Type B pancreatic cell (in vitro differentiated cells): ENCODE measurements at regions not wholly inside any gene's neighbourhood (a gene's known extent, or its start where the extent isn't known, plus 50 kb on each side); places are given as distances from the start of the nearest gene placed in this dataset.

Experiments used
- DNase-seq: peaks from one replicate; pipeline ENCODE4 v3.0.0; 2021; ENCODE audit warnings: mixed read lengths; ENCODE audit not compliant: unreplicated experiment; ENCODE audit errors: extremely low spot score
- H3K27ac Mint-ChIP-seq: 2 replicates; pipeline ENCODE4 v1.8.0; 2021; ENCODE audit warnings: mild to moderate bottlenecking, mixed read lengths
- H3K27me3 Mint-ChIP-seq: 2 replicates; pipeline ENCODE4 v1.8.0; 2021; ENCODE audit warnings: mixed read lengths
- H3K36me3 Mint-ChIP-seq: 2 replicates; pipeline ENCODE4 v1.8.0; 2021; ENCODE audit warnings: mixed read lengths
- H3K4me1 Mint-ChIP-seq: one replicate; pipeline ENCODE4 v1.8.0; 2021; ENCODE audit warnings: mixed read lengths; ENCODE audit not compliant: unreplicated experiment
- H3K4me3 Mint-ChIP-seq: 2 replicates; pipeline ENCODE4 v1.8.0; 2021; ENCODE audit warnings: mild to moderate bottlenecking, mixed read lengths
- H3K9me3 Mint-ChIP-seq: 2 replicates; pipeline ENCODE4 v1.8.0; 2021; ENCODE audit warnings: mixed read lengths
- TF ChIP-seq, protein P1 (sequence below): fragments of 200-600 bp; sonication (generic); conservative IDR thresholded peaks from 2 replicates; pipeline ENCODE4 v1.5.0; 2021; ENCODE audit warnings: antibody characterized with exemption, mild to moderate bottlenecking

DNA sequence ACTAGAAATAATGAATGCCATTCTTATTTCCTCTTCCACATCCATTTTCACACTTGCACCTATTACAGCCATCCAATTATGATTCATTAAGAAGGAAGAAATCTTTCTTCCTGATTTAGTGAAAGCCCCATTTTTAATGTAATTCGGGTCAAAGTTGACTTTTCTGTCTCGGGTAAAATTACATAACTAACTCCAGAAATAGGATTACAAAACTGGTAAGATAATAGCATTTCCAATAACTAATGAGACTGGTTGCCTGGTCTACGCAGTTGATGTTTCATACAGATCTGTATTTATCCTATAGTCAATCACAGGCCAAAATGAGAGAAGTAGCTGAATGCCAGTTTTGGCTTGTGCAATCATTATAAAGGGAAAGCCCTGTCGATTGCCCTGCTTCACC is 651.5 kb upstream of the NRP1 start:
- TF ChIP-seq, protein P1, sequence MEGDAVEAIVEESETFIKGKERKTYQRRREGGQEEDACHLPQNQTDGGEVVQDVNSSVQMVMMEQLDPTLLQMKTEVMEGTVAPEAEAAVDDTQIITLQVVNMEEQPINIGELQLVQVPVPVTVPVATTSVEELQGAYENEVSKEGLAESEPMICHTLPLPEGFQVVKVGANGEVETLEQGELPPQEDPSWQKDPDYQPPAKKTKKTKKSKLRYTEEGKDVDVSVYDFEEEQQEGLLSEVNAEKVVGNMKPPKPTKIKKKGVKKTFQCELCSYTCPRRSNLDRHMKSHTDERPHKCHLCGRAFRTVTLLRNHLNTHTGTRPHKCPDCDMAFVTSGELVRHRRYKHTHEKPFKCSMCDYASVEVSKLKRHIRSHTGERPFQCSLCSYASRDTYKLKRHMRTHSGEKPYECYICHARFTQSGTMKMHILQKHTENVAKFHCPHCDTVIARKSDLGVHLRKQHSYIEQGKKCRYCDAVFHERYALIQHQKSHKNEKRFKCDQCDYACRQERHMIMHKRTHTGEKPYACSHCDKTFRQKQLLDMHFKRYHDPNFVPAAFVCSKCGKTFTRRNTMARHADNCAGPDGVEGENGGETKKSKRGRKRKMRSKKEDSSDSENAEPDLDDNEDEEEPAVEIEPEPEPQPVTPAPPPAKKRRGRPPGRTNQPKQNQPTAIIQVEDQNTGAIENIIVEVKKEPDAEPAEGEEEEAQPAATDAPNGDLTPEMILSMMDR = no peak
- Mint-ChIP-seq H3K4me1 (peaks cover 5% of the 10 kb centered on the region), H3K36me3 (no peaks in the 10 kb centered on the region), H3K9me3 (peaks cover 16% of the 10 kb centered on the region), H3K27ac (no peak overlapping the region), H3K4me3 (no peak overlapping the region), H3K27me3 (peaks cover 7% of the 10 kb centered on the region)
- DNase-seq = no peak

DNA sequence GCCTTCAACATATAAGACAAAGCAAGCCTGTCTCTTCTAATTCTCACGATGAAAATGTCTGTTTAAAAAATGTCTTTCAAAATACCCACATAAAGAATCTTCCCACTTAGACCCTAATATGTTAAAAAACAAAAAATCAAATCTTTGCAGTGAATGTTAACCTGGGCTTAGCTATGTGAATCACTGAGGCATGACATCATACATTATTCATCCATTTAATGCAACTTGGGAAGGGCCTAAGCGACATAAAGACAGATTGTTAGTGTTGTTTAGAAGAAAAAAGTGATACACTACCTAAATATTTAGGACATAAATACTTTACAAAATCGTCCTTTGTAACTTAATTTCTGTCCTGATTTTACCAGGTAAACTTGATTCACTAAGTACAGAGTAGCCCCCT is 648.5 kb upstream of the NRP1 start:
- H3K4me3 Mint-ChIP-seq = no peak overlapping the region
- H3K27me3 Mint-ChIP-seq = peaks cover 20% of the 10 kb centered on the region
- H3K4me1 Mint-ChIP-seq = peaks cover 5% of the 10 kb centered on the region
- DNase-seq = no peak
- H3K9me3 Mint-ChIP-seq = peaks cover 7% of the 10 kb centered on the region
- H3K27ac Mint-ChIP-seq = no peak overlapping the region
- TF ChIP-seq, protein P1 = no peak
- no peaks in the 10 kb centered on the region for H3K36me3 Mint-ChIP-seq

DNA sequence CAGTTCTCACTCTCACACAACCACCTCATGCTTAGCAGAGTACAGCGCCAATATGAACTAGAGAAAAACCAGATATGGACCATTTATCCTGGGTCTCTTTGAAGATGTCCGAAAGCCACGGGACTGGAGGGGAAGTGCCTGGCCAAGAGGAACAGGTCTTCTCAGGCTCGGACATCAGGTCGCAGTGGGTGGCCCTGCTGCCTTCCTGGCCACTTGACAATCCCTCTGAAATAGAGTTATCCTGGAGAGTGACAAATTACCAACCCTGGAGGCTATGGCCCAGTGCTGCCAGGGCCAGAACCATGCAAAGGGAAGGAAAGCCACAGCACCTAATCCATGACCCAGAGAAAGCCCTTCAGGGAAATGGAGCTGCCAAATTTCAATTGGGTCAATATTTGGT is 646.8 kb upstream of the NRP1 start:
- H3K9me3 Mint-ChIP-seq = peaks cover 5% of the 10 kb centered on the region
- peaks cover 5% of the 10 kb centered on the region for H3K4me1 Mint-ChIP-seq
- H3K27me3 Mint-ChIP-seq = peaks cover 20% of the 10 kb centered on the region
- no peaks in the 10 kb centered on the region for H3K36me3 Mint-ChIP-seq
- DNase-seq = no peak
- TF ChIP-seq, protein P1 = no peak
- no peak overlapping the region for H3K27ac Mint-ChIP-seq
- H3K4me3 Mint-ChIP-seq = no peak overlapping the region

DNA sequence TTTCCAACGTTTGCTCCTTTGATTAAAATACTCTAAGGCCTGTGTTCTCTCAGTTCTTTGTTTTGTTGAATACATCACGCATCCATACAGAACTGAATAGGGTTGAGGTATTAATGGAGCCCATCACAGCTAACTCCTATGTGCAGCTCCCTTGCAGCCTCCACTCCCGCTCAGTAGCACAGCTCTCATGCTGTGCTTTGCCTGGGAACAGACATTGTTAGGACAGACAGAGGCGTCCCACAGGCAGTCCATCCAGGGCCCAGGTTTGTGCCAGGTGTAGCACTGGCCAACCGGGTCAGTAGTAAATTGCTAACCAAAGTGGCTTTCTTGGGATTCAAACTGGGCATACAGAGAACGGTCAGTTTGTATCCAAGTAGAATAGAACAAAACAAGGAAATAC is 644.7 kb upstream of the NRP1 start:
- Mint-ChIP-seq H3K4me3 (no peak overlapping the region), H3K9me3 (peaks cover 5% of the 10 kb centered on the region), H3K27me3 (peaks cover 20% of the 10 kb centered on the region), H3K4me1 (peaks cover 10% of the 10 kb centered on the region), H3K36me3 (no peaks in the 10 kb centered on the region), H3K27ac (no peak overlapping the region)
- TF ChIP-seq, protein P1 = no peak
- DNase-seq = no peak

DNA sequence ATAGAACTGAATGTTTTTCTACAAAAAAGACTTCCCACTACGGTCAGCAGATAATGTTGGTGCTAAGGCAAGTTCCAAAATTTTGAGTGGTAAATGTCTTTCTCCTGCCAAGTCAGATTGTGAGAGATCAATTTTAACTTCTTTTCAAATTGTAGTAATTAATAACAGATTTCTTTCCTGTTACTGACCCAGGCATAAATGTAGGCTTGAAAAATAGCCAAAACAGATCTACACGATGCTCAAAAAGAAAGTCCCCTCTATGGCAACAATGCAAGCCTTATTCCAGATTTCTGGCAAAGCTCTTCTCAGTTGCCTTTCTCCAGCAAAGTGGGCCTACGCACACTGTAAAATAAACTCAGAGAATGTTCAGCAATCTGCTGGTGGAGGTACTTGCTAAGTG is 641.0 kb upstream of the NRP1 start:
- TF ChIP-seq, protein P1 = no peak
- Mint-ChIP-seq H3K36me3 (no peaks in the 10 kb centered on the region), H3K4me3 (no peak overlapping the region), H3K9me3 (peaks cover 10% of the 10 kb centered on the region), H3K27ac (no peak overlapping the region), H3K4me1 (peaks cover 11% of the 10 kb centered on the region), H3K27me3 (peaks cover 20% of the 10 kb centered on the region)
- no peak for DNase-seq

DNA sequence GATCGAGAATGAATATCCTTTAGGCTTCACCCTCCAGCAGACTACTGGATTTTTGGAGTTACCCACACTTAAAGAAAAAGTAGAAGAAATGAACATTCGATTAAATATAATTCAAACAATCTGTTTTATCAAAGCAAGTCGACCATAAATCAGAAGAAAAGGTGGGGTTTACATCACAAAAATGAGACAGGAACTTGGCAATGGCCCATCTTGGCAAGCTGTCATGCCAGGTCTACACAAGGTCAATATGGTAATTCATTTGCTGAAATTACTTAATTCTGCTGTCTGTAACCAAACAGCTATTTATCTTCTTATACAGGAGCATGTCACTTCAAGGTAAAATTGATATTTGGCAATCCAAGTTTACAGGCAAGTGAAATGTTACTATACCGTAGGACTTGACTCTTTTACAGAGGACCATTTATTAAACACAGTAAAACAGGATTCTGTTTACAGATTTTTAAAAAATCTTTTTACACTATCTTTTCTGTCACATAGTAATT is 640.6 kb upstream of the NRP1 start:
- no peaks in the 10 kb centered on the region for H3K36me3 Mint-ChIP-seq
- H3K27me3 Mint-ChIP-seq = peaks cover 19% of the 10 kb centered on the region
- H3K4me1 Mint-ChIP-seq = peaks cover 11% of the 10 kb centered on the region
- no peak overlapping the region for H3K4me3 Mint-ChIP-seq
- H3K9me3 Mint-ChIP-seq = peaks cover 10% of the 10 kb centered on the region
- TF ChIP-seq, protein P1 = no peak
- no peak overlapping the region for H3K27ac Mint-ChIP-seq
- DNase-seq = no peak
